ENCODE measurements at regions not wholly inside any gene's neighbourhood (a gene's known extent, or its start where the extent isn't known, plus 50 kb on each side); places are given as distances from the start of the nearest gene placed in this dataset.

DNA sequence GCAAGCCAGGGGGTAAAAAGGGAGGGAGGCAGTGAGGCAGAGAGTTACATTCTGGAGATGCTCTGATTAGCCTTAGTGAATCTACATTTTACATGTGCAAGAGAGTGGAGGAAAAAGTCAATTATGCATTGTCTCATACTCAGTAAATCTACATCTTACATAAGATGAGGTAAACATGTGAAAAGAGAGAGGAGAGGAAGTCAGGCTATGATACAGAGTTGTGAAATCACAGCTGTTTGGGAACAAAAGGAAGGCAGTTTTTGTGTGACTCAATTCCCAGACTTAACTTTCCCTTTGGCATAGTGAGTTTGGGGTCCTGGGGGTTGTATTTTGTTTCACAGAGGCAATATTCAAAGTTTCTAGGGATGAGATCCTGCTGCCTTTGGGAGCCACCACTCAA lies 67.8 kb downstream of the GP2 start:
- no peak overlapping the region for H3K27ac ChIP-seq
- no peak for DNase-seq (ENCODE audit: low spot score)
- no peak for TF ChIP-seq CTCF (conservative IDR thresholded peaks at IDR 0.05; ENCODE audit: low read depth)
- POLR2A ChIA-PET (ENCODE audit: low non-redundant PET): no interaction called here
- CTCF ChIA-PET: no interaction called here

DNA sequence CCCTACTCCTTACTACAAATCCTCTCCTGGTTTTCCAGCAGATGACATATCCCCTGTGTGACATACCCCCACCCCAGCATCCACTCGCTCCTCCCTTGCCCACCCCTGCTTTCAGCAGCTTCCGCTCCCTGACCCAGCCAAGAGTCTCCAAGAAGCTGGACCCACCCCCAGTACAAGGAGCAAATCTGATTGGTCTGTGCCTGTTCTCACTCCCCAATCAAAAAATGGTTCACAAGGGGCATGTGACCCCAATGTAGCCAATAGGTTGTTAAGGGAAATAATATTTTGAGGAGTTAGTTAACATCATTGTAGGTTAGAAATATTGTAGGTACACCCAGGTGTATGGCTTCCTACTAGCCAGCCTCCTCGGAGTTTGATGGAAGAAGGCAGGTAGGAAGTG lies 70.1 kb downstream of the GP2 start:
- ChIA-PET CTCF (no interaction called here), POLR2A (ENCODE audit: low non-redundant PET) (no interaction called here)
- H3K27ac ChIP-seq: no peak overlapping the region
- DNase-seq (ENCODE audit: low spot score): no peak
- no peak for TF ChIP-seq CTCF (conservative IDR thresholded peaks at IDR 0.05; ENCODE audit: low read depth)

DNA sequence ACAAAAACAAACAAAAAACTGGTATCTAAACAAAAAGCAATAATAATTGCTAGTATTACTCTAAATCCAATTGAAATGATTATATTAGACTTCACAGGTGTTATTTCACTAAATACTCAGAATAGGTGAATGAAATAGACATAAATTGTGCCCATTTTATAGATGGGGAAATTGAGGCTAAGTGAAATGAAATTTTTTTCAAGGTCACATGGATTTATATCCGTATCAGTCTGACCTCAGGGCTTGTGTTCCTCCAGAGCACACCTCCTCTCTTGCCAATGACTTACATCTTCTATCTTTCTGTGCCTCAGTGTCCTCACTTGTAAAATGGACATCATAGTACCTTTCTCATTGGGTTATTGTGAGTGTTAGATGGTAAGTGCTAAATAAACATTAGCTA lies 72.3 kb downstream of the GP2 start:
- no peak for DNase-seq (ENCODE audit: low spot score)
- H3K27ac ChIP-seq: no peak overlapping the region
- ChIA-PET CTCF (interaction anchor here (1.3 kb wide), 1 partner anchor 46 kb away, joined by 3 read pairs; no protein-coding TSS in a partner anchor), POLR2A (ENCODE audit: low non-redundant PET) (no interaction called here)
- TF ChIP-seq CTCF (conservative IDR thresholded peaks at IDR 0.05; ENCODE audit: low read depth): no peak

DNA sequence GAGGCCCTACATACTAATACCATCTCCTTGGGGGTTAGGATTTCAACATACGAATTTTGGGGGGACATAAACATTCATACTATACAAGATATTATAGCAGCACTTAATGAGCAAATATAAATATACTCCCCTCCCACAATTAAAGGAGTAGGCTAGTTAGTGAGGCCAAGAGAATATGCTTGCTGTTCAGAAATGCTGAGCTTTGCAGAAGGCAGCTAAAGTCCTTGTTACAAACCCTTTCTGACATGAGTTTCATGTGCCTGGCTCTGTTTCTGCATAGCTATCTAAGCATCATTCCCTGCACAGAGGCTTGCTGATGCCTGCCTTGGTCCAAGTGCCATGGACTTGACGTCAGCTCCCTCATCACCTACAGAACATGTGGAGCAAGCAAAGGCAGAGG lies 73.5 kb downstream of the GP2 start:
- H3K27ac ChIP-seq: no peak overlapping the region
- no peak for DNase-seq (ENCODE audit: low spot score)
- ChIA-PET POLR2A (ENCODE audit: low non-redundant PET) (no interaction called here), CTCF (no interaction called here)
- TF ChIP-seq CTCF (conservative IDR thresholded peaks at IDR 0.05; ENCODE audit: low read depth): no peak

GRCh38 chr16:20249211-20249610 lies 78.1 kb downstream of the GP2 start:
- no peak overlapping the region for H3K27ac ChIP-seq
- ChIA-PET POLR2A (ENCODE audit: low non-redundant PET) (no interaction called here), CTCF (no interaction called here)
- TF ChIP-seq CTCF (conservative IDR thresholded peaks at IDR 0.05; ENCODE audit: low read depth): no peak
- DNase-seq (ENCODE audit: low spot score): no peak

DNA sequence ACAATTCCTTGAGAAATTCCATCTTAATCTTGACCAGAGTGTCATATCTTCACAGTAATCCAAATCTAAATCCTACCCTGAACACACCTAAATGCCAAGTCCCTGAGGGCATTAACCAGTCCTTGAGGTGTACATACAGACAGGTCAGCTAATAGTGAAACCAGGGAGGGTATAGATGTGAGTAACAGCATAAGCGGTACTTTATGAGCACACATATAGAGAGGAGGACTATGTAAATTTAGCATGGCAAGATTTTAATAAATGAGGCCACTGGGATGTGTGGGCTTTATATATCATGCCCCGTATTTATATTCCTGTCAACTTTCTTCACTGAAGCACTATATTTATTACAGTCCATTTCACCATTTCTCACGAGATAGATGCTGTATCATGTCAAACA lies 80.2 kb downstream of the GP2 start:
- ChIA-PET POLR2A (ENCODE audit: low non-redundant PET) (no interaction called here), CTCF (no interaction called here)
- no peak for DNase-seq (ENCODE audit: low spot score)
- no peak for TF ChIP-seq CTCF (conservative IDR thresholded peaks at IDR 0.05; ENCODE audit: low read depth)
- H3K27ac ChIP-seq: no peak overlapping the region

DNA sequence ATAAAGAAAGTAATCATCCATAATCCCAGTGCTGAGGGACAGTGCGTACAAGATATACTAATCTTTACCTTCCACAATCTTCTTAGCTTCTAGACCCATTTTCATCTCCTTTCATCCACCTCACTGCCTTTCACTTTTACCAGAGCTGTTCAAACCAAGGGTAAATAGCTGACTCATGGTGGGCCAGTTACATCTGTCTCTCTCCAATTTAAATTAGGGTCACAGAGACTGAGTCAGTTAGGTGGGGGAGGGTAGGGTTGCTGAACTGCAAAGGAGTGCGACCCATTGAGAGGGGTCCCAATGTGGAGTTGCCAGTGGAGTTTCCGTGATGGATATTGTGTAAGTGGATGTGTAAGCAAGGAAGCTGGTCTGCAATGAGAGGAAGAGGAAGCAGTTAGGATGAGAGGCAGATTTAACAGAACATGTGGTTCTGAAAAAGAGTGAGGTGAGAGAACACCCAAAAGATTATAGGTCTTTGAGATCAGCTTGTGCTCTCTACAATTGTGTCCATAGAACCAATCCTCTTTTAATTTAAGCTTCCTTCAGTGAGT lies 83.5 kb downstream of the GP2 start:
- POLR2A ChIA-PET (ENCODE audit: low non-redundant PET): no interaction called here
- no peak for TF ChIP-seq CTCF (conservative IDR thresholded peaks at IDR 0.05; ENCODE audit: low read depth)
- CTCF ChIA-PET: no interaction called here
- no peak overlapping the region for H3K27ac ChIP-seq
- DNase-seq (ENCODE audit: low spot score): no peak

All from RWPE1 (cell line).